Stimulated activated CD8-positive, alpha-beta memory T cell treated with anti-CD3 and anti-CD28 coated beads, Interleukin-15, amount 100 ng/mL, for 48 hours (primary cell): ENCODE measurements at regions not wholly inside any gene's neighbourhood (a gene's known extent, or its start where the extent isn't known, plus 50 kb on each side); places are given as distances from the start of the nearest gene placed in this dataset.
"Not testable (repeated sequence)": the region's sequence is repeated elsewhere in the genome, so short reads cannot be mapped to it uniquely, and the experiment has no call there.

ENCODE experiments used
- DNase-seq, 2 donors: peaks; one replicate each; pipeline ENCODE4 v3.0.0-alpha.2; 2020; ENCODE audit warnings: low read depth in 2 of 2

- DNase-seq = no peak
Measured at GRCh38 chr4:12359420-12359819, 930.7 kb upstream of the HS3ST1 start.

GRCh38 chr4:12333083-12333482, 904.4 kb upstream of the HS3ST1 start:
- DNase-seq = not testable (repeated sequence)

- no peak for DNase-seq
Measured at GRCh38 chr4:12324965-12325364, 896.3 kb upstream of the HS3ST1 start.

GRCh38 chr4:12319765-12320164, 891.1 kb upstream of the HS3ST1 start:
- no peak for DNase-seq

GRCh38 chr4:12304905-12305304, 876.2 kb upstream of the HS3ST1 start:
- DNase-seq = no peak

- no peak for DNase-seq
Measured at GRCh38 chr4:12296366-12296765, 867.7 kb upstream of the HS3ST1 start.

GRCh38 chr4:12293906-12294525, 865.3 kb upstream of the HS3ST1 start:
- DNase-seq = no peak

GRCh38 chr4:12286351-12286750, 857.7 kb upstream of the HS3ST1 start:
- DNase-seq = no peak

GRCh38 chr4:12270546-12270945, 841.9 kb upstream of the HS3ST1 start:
- DNase-seq = no peak

- DNase-seq = no peak
Measured at GRCh38 chr4:12265554-12265953, 836.9 kb upstream of the HS3ST1 start.

- no peak for DNase-seq
Measured at GRCh38 chr4:12260453-12260852, 831.8 kb upstream of the HS3ST1 start.

- no peak for DNase-seq
Measured at GRCh38 chr4:12244973-12245372, 816.3 kb upstream of the HS3ST1 start.

GRCh38 chr4:12242354-12242753, 813.7 kb upstream of the HS3ST1 start:
- no peak for DNase-seq

- no peak for DNase-seq
Measured at GRCh38 chr4:12239897-12240636, 811.4 kb upstream of the HS3ST1 start.

- DNase-seq = no peak
Measured at GRCh38 chr4:12231098-12231497, 802.4 kb upstream of the HS3ST1 start.

GRCh38 chr4:12221031-12221430, 792.3 kb upstream of the HS3ST1 start:
- no peak for DNase-seq

- DNase-seq = no peak
Measured at GRCh38 chr4:12211636-12212035, 782.9 kb upstream of the HS3ST1 start.

- no peak for DNase-seq
Measured at GRCh38 chr4:12207396-12207795, 778.7 kb upstream of the HS3ST1 start.

GRCh38 chr4:12206091-12206490, 777.4 kb upstream of the HS3ST1 start:
- DNase-seq = no peak

GRCh38 chr4:12203945-12204344, 775.3 kb upstream of the HS3ST1 start:
- no peak for DNase-seq

- no peak for DNase-seq
Measured at GRCh38 chr4:12200226-12200625, 771.5 kb upstream of the HS3ST1 start.

- DNase-seq = no peak
Measured at GRCh38 chr4:12186526-12186925, 757.8 kb upstream of the HS3ST1 start.
